GM08714 (cell line): ENCODE measurements at regions not wholly inside any gene's neighbourhood (a gene's known extent, or its start where the extent isn't known, plus 50 kb on each side); places are given as distances from the start of the nearest gene placed in this dataset.
"Not testable (repeated sequence)": the region's sequence is repeated elsewhere in the genome, so short reads cannot be mapped to it uniquely, and the experiment has no call there.

Experiments used
- H3K4me3 ChIP-seq: fragments of 200-500 bp; sonication (Bioruptor generic); 2 replicates; pipeline ENCODE4 v1.5.1; 2014; ENCODE audit warnings: mild to moderate bottlenecking, low read length, inconsistent platforms
- ZNF274 ChIP-seq: IDR thresholded peaks from 2 replicates; pipeline ENCODE4 v1.6.1; 2012; ENCODE audit warnings: mild to moderate bottlenecking, low read depth, low read length

- H3K4me3 ChIP-seq, result no peak overlapping the region
- no peak for TF ChIP-seq ZNF274
These were observed 109.6 kb downstream of the GPR37 start for GRCh38 chr7:124655990-124656389.

- TF ChIP-seq ZNF274, result no peak
- no peak overlapping the region for H3K4me3 ChIP-seq
These were observed 113.4 kb downstream of the GPR37 start for GRCh38 chr7:124652237-124652636.

- no peak overlapping the region for H3K4me3 ChIP-seq
- TF ChIP-seq ZNF274, result no peak
These were observed 114.5 kb downstream of the GPR37 start for GRCh38 chr7:124651136-124651535.

- no peak for TF ChIP-seq ZNF274
- H3K4me3 ChIP-seq, result 0 out of 2 replicates have a peak overlapping the region, but pooled peaks have one; percentile 26
These were observed 116.1 kb downstream of the GPR37 start for GRCh38 chr7:124649397-124650014.

- TF ChIP-seq ZNF274, result no peak
These were observed 117.8 kb downstream of the GPR37 start for GRCh38 chr7:124647630-124648306.

GRCh38 chr7:124645704-124646103 is 119.9 kb downstream of the GPR37 start:
- no peak overlapping the region for H3K4me3 ChIP-seq
- TF ChIP-seq ZNF274, result no peak

More at GRCh38 chr7:124647630-124648306, 117.8 kb downstream of the GPR37 start:
- no peak overlapping the region for H3K4me3 ChIP-seq

GRCh38 chr7:124643311-124643811 is 122.2 kb downstream of the GPR37 start:
- no peak overlapping the region for H3K4me3 ChIP-seq
- no peak for TF ChIP-seq ZNF274

GRCh38 chr7:124635416-124635815 is 130.2 kb downstream of the GPR37 start:
- no peak for TF ChIP-seq ZNF274
- H3K4me3 ChIP-seq, result no peak overlapping the region

GRCh38 chr7:124633740-124634139 is 131.9 kb downstream of the GPR37 start:
- no peak for TF ChIP-seq ZNF274
- H3K4me3 ChIP-seq, result no peak overlapping the region

GRCh38 chr7:124630395-124630794 is 135.2 kb downstream of the GPR37 start:
- TF ChIP-seq ZNF274, result no peak
- H3K4me3 ChIP-seq, result no peak overlapping the region

- no peak for TF ChIP-seq ZNF274
- no peak overlapping the region for H3K4me3 ChIP-seq
These were observed 146.7 kb downstream of the GPR37 start for GRCh38 chr7:124618871-124619270.

GRCh38 chr7:124618051-124618450 is 147.5 kb downstream of the GPR37 start:
- not testable (repeated sequence) for H3K4me3 ChIP-seq

GRCh38 chr7:124603066-124603465 is 162.5 kb downstream of the GPR37 start:
- H3K4me3 ChIP-seq, result no peak overlapping the region
- TF ChIP-seq ZNF274, result no peak

- no peak overlapping the region for H3K4me3 ChIP-seq
- TF ChIP-seq ZNF274, result no peak
These were observed 168.1 kb downstream of the GPR37 start for GRCh38 chr7:124597509-124597908.

GRCh38 chr7:124596881-124597280 is 168.7 kb downstream of the GPR37 start:
- TF ChIP-seq ZNF274, result no peak
- no peak overlapping the region for H3K4me3 ChIP-seq

- TF ChIP-seq ZNF274, result no peak
- no peak overlapping the region for H3K4me3 ChIP-seq
These were observed 174.8 kb downstream of the GPR37 start for GRCh38 chr7:124590814-124591213.

GRCh38 chr7:124577256-124577655 is 188.3 kb downstream of the GPR37 start:
- H3K4me3 ChIP-seq, result no peak overlapping the region

More at GRCh38 chr7:124577256-124577655, 188.3 kb downstream of the GPR37 start:
- TF ChIP-seq ZNF274, result no peak
